BJ (cell line): ENCODE measurements at regions not wholly inside any gene's neighbourhood (a gene's known extent, or its start where the extent isn't known, plus 50 kb on each side); places are given as distances from the start of the nearest gene placed in this dataset.

Experiments
- CTCF ChIA-PET: fragments of 350-600 bp; formaldehyde crosslinking; extraction: SDS; loops from one replicate; lab custom pipeline; 2021; ENCODE audit warnings: antibody characterized with exemption, inconsistent platforms; lab: Yijun Ruan, JAX
- POLR2A ChIA-PET: fragments of 300-600 bp; sonication (Branson Sonifier 250); formaldehyde crosslinking; extraction: SDS; loops from one replicate; lab custom pipeline; 2021; ENCODE audit warnings: antibody characterized with exemption; lab: Charles Lee
- DNase-seq: peaks from one replicate; pipeline ENCODE4 v3.0.0-alpha.2; 2011; ENCODE audit warnings: low read depth
- H3K27me3 ChIP-seq: 2 replicates; pipeline ENCODE4 v1.6.0; 2011; ENCODE audit warnings: low read length; ENCODE audit not compliant: control insufficient read depth, insufficient read depth
- H3K36me3 ChIP-seq: 2 replicates; pipeline ENCODE4 v1.5.1; 2011; ENCODE audit warnings: low read length; ENCODE audit not compliant: control insufficient read depth, insufficient read depth
- H3K4me3 ChIP-seq: 2 replicates; pipeline ENCODE4 v1.5.1; 2011; ENCODE audit warnings: low read depth, mild to moderate bottlenecking, control low read depth, low read length
- TF ChIP-seq, protein P1 (sequence below): IDR thresholded peaks from 2 replicates; pipeline ENCODE4 v1.5.1; 2011; ENCODE audit warnings: low read depth, mild to moderate bottlenecking, control low read depth, inconsistent platforms, low read length, moderate library complexity; ENCODE audit not compliant: insufficient read depth

- Histone ChIP-seq H3K27me3 (no peaks in the 10 kb centered on the region), H3K36me3 (no peaks in the 10 kb centered on the region), H3K4me3 (no peak overlapping the region)
- CTCF ChIA-PET = no interaction called here
- POLR2A ChIA-PET = no interaction called here
- no peak for DNase-seq
- TF ChIP-seq, protein P1, sequence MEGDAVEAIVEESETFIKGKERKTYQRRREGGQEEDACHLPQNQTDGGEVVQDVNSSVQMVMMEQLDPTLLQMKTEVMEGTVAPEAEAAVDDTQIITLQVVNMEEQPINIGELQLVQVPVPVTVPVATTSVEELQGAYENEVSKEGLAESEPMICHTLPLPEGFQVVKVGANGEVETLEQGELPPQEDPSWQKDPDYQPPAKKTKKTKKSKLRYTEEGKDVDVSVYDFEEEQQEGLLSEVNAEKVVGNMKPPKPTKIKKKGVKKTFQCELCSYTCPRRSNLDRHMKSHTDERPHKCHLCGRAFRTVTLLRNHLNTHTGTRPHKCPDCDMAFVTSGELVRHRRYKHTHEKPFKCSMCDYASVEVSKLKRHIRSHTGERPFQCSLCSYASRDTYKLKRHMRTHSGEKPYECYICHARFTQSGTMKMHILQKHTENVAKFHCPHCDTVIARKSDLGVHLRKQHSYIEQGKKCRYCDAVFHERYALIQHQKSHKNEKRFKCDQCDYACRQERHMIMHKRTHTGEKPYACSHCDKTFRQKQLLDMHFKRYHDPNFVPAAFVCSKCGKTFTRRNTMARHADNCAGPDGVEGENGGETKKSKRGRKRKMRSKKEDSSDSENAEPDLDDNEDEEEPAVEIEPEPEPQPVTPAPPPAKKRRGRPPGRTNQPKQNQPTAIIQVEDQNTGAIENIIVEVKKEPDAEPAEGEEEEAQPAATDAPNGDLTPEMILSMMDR = no peak
Measured at GRCh38 chr6:40276141-40276540, 311.0 kb downstream of the LRFN2 start.

DNA sequence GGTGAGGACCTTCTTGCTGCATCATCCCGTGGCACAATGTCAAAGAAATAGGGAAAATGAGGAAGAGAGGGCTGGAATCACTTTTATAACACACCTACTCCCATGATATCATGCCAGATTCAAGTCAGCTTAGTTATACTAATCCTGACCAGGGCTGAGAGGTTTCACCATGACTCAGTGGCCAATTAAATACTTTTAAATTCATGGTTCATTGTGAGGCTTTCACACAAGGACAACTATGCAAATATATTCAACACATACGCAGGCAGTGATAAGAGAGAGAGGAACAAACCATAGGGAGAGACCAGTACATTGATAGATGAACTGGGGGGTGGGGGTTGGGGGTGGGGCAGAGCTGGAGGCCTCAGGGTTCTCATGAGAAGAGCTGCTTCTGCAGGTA, 313.1 kb downstream of the LRFN2 start:
- TF ChIP-seq, protein P1 = no peak

DNA sequence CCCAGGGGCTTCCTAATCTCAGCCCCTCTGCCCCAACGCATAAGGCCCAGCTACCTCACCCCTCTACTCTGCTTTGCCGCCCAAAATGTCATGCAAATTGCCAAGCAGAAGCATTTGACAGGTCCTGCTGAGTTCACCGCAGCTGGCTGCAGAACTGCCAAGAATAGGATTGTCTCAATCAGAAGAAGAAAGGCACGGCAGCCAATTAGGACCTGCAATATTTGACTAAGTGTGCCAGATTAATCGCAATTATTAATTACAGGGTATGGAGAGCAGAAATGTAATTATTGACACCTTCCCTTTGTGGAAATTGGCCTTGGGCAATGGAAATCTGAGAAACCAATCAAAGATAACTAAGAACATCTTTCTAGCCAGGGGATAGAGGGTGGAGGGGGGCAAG, 318.6 kb downstream of the LRFN2 start:
- CTCF ChIA-PET = no interaction called here
- DNase-seq = no peak
- Histone ChIP-seq H3K27me3 (no peaks in the 10 kb centered on the region), H3K36me3 (no peaks in the 10 kb centered on the region), H3K4me3 (no peak overlapping the region)
- TF ChIP-seq, protein P1 = no peak
- POLR2A ChIA-PET = no interaction called here

More for the DNA sequence above, 313.1 kb downstream of the LRFN2 start:
- POLR2A ChIA-PET = no interaction called here
- Histone ChIP-seq H3K4me3 (no peak overlapping the region), H3K36me3 (no peaks in the 10 kb centered on the region), H3K27me3 (no peaks in the 10 kb centered on the region)
- DNase-seq = no peak
- CTCF ChIA-PET = no interaction called here

DNA sequence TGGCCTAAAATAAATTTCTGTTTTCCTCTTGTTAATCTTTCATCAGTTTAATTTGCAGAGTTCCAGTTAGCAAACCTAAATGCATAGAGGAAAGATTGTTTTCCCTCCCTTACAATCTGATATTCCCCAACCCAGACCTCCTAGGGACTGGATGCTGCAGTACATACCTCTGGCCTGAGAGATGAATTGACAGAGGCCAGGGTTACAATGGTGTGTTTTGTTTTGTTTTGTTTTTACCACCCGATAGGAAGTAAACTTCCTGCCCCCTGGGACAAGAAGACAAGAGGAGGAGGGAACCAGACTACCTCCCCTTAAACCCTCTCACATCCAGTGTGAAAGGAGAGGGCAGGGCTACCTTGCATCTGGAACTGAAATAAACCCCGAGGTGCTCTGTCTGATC, 319.0 kb downstream of the LRFN2 start:
- no peak overlapping the region for H3K4me3 ChIP-seq
- no peaks in the 10 kb centered on the region for H3K36me3 ChIP-seq
- CTCF ChIA-PET = no interaction called here
- DNase-seq = no peak
- POLR2A ChIA-PET = no interaction called here
- TF ChIP-seq, protein P1 = no peak
- H3K27me3 ChIP-seq = no peaks in the 10 kb centered on the region

- Histone ChIP-seq H3K27me3 (no peaks in the 10 kb centered on the region), H3K36me3 (no peaks in the 10 kb centered on the region), H3K4me3 (no peak overlapping the region)
- TF ChIP-seq, protein P1 = no peak
- ChIA-PET CTCF (no interaction called here), POLR2A (no interaction called here)
- no peak for DNase-seq
Measured at GRCh38 chr6:40265615-40266014, 321.5 kb downstream of the LRFN2 start.
